ENCODE measurements at regions not wholly inside any gene's neighbourhood (a gene's known extent, or its start where the extent isn't known, plus 50 kb on each side); places are given as distances from the start of the nearest gene placed in this dataset.

- intact Hi-C loops (cut with micrococcal nuclease), result no loop called here
- POLR2A ChIA-PET, result interaction anchor here (0.6 kb wide), 1 partner anchor 15 kb away, joined by 3 read pairs; no protein-coding TSS in a partner anchor
- Mint-ChIP-seq H3K4me3 (ENCODE audit: unreplicated experiment) (no peak overlapping the region), H3K4me1 (ENCODE audit: insufficient read depth, unreplicated experiment) (no peaks in the 10 kb centered on the region), H3K36me3 (ENCODE audit: insufficient read depth, unreplicated experiment) (no peaks in the 10 kb centered on the region), H3K9me3 (ENCODE audit: unreplicated experiment) (no peaks in the 10 kb centered on the region), H3K27me3 (ENCODE audit: insufficient read depth, unreplicated experiment) (no peaks in the 10 kb centered on the region), H3K27ac (ENCODE audit: low read depth, unreplicated experiment) (no peak overlapping the region)
- DNase-seq (ENCODE audit: unreplicated experiment), result no peak
- CTCF ChIA-PET, result no interaction called here
- TF ChIP-seq CTCF (IDR thresholded peaks at IDR 0.05; ENCODE audit: unreplicated experiment), result no peak
- no TSS peak for BruUV-seq (replicated peaks)
These were observed 159.3 kb upstream of the FOXN3 start for GRCh38 chr14:89576145-89576927.

- CTCF ChIA-PET, result no interaction called here
- intact Hi-C loops (cut with micrococcal nuclease), result no loop called here
- POLR2A ChIA-PET, result no interaction called here
- H3K27me3 Mint-ChIP-seq (ENCODE audit: insufficient read depth, unreplicated experiment), result no peaks in the 10 kb centered on the region
- no peaks in the 10 kb centered on the region for H3K36me3 Mint-ChIP-seq (ENCODE audit: insufficient read depth, unreplicated experiment)
- no peak overlapping the region for H3K27ac Mint-ChIP-seq (ENCODE audit: low read depth, unreplicated experiment)
- no peak for TF ChIP-seq CTCF (IDR thresholded peaks at IDR 0.05; ENCODE audit: unreplicated experiment)
- H3K4me3 Mint-ChIP-seq (ENCODE audit: unreplicated experiment), result no peak overlapping the region
- no peaks in the 10 kb centered on the region for H3K4me1 Mint-ChIP-seq (ENCODE audit: insufficient read depth, unreplicated experiment)
- no TSS peak for BruUV-seq (replicated peaks)
- DNase-seq (ENCODE audit: unreplicated experiment), result no peak
- H3K9me3 Mint-ChIP-seq (ENCODE audit: unreplicated experiment), result no peaks in the 10 kb centered on the region
These were observed 158.5 kb upstream of the FOXN3 start for GRCh38 chr14:89575386-89576061.

- H3K27ac Mint-ChIP-seq (ENCODE audit: low read depth, unreplicated experiment), result no peak overlapping the region
- no peak for DNase-seq (ENCODE audit: unreplicated experiment)
- POLR2A ChIA-PET, result interaction anchor here (0.6 kb wide), 1 partner anchor 29 kb away, joined by 3 read pairs; no protein-coding TSS in a partner anchor
- H3K27me3 Mint-ChIP-seq (ENCODE audit: insufficient read depth, unreplicated experiment), result no peaks in the 10 kb centered on the region
- no peak overlapping the region for H3K4me3 Mint-ChIP-seq (ENCODE audit: unreplicated experiment)
- no TSS peak for BruUV-seq (replicated peaks)
- no peaks in the 10 kb centered on the region for H3K36me3 Mint-ChIP-seq (ENCODE audit: insufficient read depth, unreplicated experiment)
- TF ChIP-seq CTCF (IDR thresholded peaks at IDR 0.05; ENCODE audit: unreplicated experiment), result no peak
- H3K9me3 Mint-ChIP-seq (ENCODE audit: unreplicated experiment), result no peaks in the 10 kb centered on the region
- intact Hi-C loops (cut with micrococcal nuclease), result no loop called here
- CTCF ChIA-PET, result interaction anchor here (0.6 kb wide), 1 partner anchor 325 kb away, joined by 3 read pairs; no protein-coding TSS in a partner anchor
- H3K4me1 Mint-ChIP-seq (ENCODE audit: insufficient read depth, unreplicated experiment), result no peaks in the 10 kb centered on the region
These were observed 157.4 kb upstream of the FOXN3 start for GRCh38 chr14:89574420-89574819.

GRCh38 chr14:89573399-89573657 lies 156.3 kb upstream of the FOXN3 start:
- no TSS peak for BruUV-seq (replicated peaks)
- DNase-seq (ENCODE audit: unreplicated experiment), result no peak
- intact Hi-C loops (cut with micrococcal nuclease), result no loop called here
- POLR2A ChIA-PET, result no interaction called here
- Mint-ChIP-seq H3K27ac (ENCODE audit: low read depth, unreplicated experiment) (no peak overlapping the region), H3K27me3 (ENCODE audit: insufficient read depth, unreplicated experiment) (no peaks in the 10 kb centered on the region), H3K4me3 (ENCODE audit: unreplicated experiment) (no peak overlapping the region), H3K9me3 (ENCODE audit: unreplicated experiment) (no peaks in the 10 kb centered on the region), H3K4me1 (ENCODE audit: insufficient read depth, unreplicated experiment) (no peaks in the 10 kb centered on the region), H3K36me3 (ENCODE audit: insufficient read depth, unreplicated experiment) (no peaks in the 10 kb centered on the region)
- TF ChIP-seq CTCF (IDR thresholded peaks at IDR 0.05; ENCODE audit: unreplicated experiment), result no peak
- CTCF ChIA-PET, result no interaction called here
